ENCODE measurements at regions not wholly inside any gene's neighbourhood (a gene's known extent, or its start where the extent isn't known, plus 50 kb on each side); places are given as distances from the start of the nearest gene placed in this dataset.
"Not testable (repeated sequence)": the region's sequence is repeated elsewhere in the genome, so short reads cannot be mapped to it uniquely, and the experiment has no call there.

DNA sequence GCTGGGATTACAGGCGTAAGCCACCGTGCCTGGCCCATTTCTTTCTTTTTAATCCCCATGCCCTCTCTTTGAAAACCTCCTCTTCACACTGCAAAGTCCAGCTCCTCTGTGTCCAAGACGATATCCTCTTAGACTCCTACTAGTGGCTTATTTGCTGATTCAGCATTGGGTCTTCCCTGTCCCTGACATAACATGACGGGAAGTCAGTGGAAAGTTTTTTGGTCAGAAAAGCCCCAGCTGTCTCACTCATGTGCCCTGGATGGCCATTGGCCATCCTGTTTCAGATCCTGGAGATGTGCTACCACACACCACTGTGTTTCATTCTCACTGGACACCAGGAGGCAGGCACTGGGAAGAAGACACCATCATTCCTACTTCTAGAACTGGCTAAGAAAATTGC lies 102.6 kb upstream of the MED13L start:
- no peak overlapping the region for H3K4me3 Mint-ChIP-seq
- H3K27ac Mint-ChIP-seq (ENCODE audit: low read depth): no peak overlapping the region
- H3K27me3 Mint-ChIP-seq: peaks cover 20% of the 10 kb centered on the region
- ATAC-seq (replicated peaks; ENCODE audit: extremely low read depth, poor library complexity, severe bottlenecking) (no peak), DNase-seq (ENCODE audit: low spot score in 2 of 2) (no peak)
- peaks cover 4% of the 10 kb centered on the region for H3K9me3 Mint-ChIP-seq
- peaks cover 4% of the 10 kb centered on the region for H3K4me1 Mint-ChIP-seq
- no peaks in the 10 kb centered on the region for H3K36me3 Mint-ChIP-seq (ENCODE audit: insufficient read depth)

DNA sequence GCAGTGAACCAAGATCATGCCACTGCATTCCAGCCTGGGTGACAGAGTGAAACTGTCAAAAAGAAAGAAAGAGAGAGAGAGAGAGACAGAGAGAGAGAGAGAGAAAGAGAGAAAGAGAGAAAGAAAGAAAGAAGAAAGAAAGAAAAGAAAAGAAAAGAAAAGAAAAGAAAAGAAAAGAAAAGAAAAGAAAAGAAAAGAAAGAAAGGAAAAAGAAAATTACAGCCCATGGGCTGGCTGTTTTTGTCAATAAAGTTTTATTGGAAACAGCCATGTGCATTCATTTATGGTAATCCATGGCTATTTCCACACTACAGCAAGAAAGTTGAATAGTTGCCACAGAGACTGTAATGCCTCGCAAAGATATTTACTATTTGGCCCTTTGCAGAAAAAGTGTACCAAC lies 103.2 kb upstream of the MED13L start:
- H3K27me3 Mint-ChIP-seq: peaks cover 20% of the 10 kb centered on the region
- H3K4me1 Mint-ChIP-seq; H3K27ac Mint-ChIP-seq (ENCODE audit: low read depth); H3K9me3 Mint-ChIP-seq; DNase-seq (ENCODE audit: low spot score in 2 of 2); ATAC-seq (replicated peaks; ENCODE audit: extremely low read depth, poor library complexity, severe bottlenecking); H3K4me3 Mint-ChIP-seq; H3K36me3 Mint-ChIP-seq (ENCODE audit: insufficient read depth): not testable (repeated sequence)

DNA sequence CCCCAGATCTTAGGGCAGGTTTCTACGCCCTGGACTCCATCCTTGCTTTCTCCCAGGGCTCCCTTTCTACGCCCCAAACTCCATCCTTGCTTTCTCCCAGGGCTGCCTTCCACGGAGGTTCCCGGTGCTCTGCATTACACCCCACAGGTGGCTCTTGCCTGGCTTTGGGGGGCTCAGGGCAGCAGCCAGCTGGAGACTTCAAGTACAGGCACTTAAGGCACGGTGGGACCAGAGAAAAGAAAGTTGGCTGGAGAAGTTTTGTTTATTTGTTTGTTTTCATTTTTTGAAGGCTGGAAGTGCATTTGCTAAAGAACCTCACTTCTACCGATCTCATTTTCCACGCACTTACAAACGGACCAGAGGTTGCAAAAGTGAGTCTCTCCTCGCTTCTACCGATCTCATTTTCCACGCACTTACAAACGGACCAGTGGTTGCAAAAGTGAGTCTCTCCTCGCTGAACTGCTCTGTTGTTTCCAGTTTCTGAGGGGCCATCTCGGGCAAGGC lies 103.8 kb upstream of the MED13L start:
- H3K36me3 Mint-ChIP-seq (ENCODE audit: insufficient read depth): peaks cover 2% of the 10 kb centered on the region
- no peaks in the 10 kb centered on the region for H3K4me1 Mint-ChIP-seq
- no peak overlapping the region for H3K4me3 Mint-ChIP-seq
- H3K9me3 Mint-ChIP-seq: no peaks in the 10 kb centered on the region
- peaks cover 20% of the 10 kb centered on the region for H3K27me3 Mint-ChIP-seq
- no peak overlapping the region for H3K27ac Mint-ChIP-seq (ENCODE audit: low read depth)
- no peak for ATAC-seq (replicated peaks; ENCODE audit: extremely low read depth, poor library complexity, severe bottlenecking)
- DNase-seq (ENCODE audit: low spot score in 2 of 2): no peak

DNA sequence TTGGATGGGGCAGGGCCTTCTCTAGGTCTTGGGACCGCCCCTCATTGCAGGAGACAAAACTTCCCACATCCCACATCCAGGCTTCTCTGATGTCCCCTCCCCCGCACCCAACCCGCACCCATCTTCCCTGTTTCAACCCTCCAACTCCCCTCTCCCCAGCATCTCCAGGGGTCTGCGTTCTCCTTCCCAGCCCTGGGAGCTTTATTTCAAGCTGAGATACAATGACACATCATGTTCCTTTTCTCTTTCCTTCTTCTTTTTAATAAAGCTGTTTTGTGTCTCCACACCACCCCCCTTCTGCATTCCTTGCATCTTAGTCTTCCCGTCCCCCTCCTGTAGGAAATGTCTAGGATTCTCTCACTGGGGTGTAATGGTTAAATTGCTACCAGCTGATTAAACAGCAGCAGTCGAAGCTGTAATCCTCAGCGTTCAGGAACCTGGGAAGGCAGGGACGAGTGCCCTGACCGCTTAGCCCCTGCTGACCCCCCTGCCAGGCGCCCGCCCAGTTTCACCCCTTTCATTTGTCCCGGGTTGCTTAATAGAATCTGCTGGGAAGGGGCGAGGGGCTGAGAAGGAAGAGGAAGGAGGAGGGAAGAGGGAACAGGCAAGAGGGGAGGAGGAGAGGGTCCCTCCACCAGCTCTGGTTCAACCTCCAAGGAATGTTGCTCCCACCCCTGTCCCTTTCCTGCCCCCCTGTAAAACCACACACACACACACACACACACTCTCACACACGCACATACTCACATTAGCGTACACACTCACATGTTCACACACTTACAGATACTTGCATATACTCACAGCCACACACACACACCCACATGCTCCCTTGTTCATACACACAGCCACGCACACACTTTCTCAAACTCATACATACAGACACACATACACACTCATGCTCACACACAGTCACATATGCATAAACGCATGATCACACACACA lies 104.5 kb upstream of the MED13L start:
- ATAC-seq (replicated peaks; ENCODE audit: extremely low read depth, poor library complexity, severe bottlenecking): no peak
- no peaks in the 10 kb centered on the region for H3K4me1 Mint-ChIP-seq
- H3K36me3 Mint-ChIP-seq (ENCODE audit: insufficient read depth): peaks cover 2% of the 10 kb centered on the region
- H3K9me3 Mint-ChIP-seq: no peaks in the 10 kb centered on the region
- H3K4me3 Mint-ChIP-seq: no peak overlapping the region
- H3K27me3 Mint-ChIP-seq: peaks cover 25% of the 10 kb centered on the region
- DNase-seq (ENCODE audit: low spot score in 2 of 2): no peak
- H3K27ac Mint-ChIP-seq (ENCODE audit: low read depth): no peak overlapping the region

DNA sequence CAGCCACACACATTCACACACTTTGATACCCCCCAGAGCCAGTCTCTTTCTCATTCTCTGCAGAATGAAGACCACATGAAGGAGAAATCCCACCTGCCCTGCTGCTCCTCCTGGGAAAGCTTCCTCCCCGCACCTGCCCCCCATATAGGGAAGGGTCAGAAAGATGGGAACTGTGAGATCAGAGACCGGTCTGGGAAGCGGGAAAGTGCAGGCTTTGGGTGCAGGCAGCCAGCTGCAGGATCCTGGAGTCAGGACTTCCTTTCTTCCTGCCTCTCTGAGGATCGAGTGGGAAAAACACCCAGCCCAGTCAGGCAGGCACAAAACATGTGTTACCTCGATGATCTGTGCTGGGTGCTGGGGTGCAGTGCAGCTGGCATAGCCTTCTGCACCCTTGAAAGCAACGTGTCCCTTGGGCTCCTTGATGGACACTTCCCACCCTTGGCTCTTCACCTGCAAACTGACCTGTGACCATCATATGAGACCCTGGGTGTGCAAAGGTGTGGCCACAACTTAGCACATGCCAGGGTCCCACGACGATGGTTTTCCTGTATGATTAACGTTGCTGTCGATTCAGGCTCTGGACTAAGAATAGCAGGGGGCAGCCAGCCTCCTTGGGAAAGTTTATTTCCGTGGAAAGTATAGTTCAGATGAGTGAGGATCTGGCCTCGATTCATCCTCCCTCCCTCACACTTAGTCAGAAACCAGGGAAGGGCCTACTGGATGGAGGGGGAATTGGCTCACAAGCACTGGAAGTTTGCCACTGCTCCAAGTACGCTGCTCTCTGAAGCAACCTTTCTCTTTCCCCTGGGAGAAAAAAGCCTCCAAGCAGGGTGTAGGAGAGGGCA lies 105.4 kb upstream of the MED13L start:
- no peak overlapping the region for H3K4me3 Mint-ChIP-seq
- H3K36me3 Mint-ChIP-seq (ENCODE audit: insufficient read depth): peaks cover 2% of the 10 kb centered on the region
- no peaks in the 10 kb centered on the region for H3K9me3 Mint-ChIP-seq
- ATAC-seq (replicated peaks; ENCODE audit: extremely low read depth, poor library complexity, severe bottlenecking) (no peak), DNase-seq (ENCODE audit: low spot score in 2 of 2) (no peak)
- H3K27me3 Mint-ChIP-seq: peaks cover 32% of the 10 kb centered on the region
- no peaks in the 10 kb centered on the region for H3K4me1 Mint-ChIP-seq
- H3K27ac Mint-ChIP-seq (ENCODE audit: low read depth): no peak overlapping the region

DNA sequence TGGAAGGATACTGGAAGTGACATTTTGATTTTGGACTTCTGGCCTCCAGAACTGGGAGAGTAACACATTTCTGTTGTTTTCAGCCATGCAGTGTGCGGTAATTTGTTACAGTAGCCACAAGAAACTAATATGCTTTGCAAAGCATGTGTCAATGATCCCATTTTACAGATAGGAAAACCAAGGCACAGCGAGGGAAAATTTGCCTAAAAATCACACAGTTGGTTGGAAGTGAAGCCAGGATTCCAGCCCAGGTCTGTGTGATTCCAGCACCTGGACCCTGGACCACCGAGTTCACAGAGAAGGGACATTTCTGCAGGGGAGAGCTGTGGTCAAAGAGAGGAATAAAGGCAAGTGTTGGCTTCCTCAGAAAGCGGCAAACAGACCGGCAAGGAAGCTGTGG lies 106.7 kb upstream of the MED13L start:
- peaks cover 37% of the 10 kb centered on the region for H3K27me3 Mint-ChIP-seq
- peaks cover 3% of the 10 kb centered on the region for H3K36me3 Mint-ChIP-seq (ENCODE audit: insufficient read depth)
- no peak overlapping the region for H3K4me3 Mint-ChIP-seq
- ATAC-seq (replicated peaks; ENCODE audit: extremely low read depth, poor library complexity, severe bottlenecking) (no peak), DNase-seq (ENCODE audit: low spot score in 2 of 2) (no peak)
- H3K27ac Mint-ChIP-seq (ENCODE audit: low read depth): no peak overlapping the region
- H3K4me1 Mint-ChIP-seq: no peaks in the 10 kb centered on the region
- no peaks in the 10 kb centered on the region for H3K9me3 Mint-ChIP-seq

DNA sequence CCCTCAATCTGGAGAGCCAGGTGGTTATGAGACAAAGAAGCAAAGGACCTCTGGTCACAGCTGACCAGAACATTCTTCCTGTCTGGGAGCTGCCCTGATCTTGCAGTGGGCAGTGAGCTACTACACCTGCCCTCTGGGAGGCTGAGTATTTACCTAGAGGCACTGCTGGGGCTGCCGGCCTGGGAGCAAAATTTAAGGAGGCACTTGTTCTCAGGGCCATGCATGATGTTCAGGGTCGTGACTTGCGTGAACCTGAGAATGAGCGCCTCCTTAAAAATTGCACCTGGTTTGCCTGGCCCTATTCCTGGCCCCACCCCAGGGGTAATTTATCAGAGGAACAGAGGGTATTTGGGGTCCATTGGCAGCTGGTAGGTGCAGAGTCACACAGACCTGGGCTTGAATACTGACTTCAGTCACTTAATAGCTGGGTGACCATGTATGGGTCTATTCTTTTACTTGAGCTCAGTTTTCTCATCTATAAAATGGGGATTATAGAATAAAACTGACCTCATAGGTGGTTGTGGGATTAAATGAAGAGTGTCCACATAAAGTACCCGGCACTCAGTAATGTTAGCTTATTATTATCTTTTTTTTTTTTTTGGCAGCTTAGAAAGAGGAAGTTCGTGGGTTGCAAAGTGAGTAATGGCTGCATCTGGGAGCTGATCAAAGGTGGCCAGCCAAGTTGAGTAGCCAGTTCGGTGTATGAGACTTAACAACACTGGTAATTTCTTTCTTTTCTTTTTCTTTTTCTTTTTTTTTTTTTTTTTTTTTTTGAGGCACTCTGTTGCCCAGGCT lies 107.4 kb upstream of the MED13L start:
- peaks cover 44% of the 10 kb centered on the region for H3K27me3 Mint-ChIP-seq
- ATAC-seq (replicated peaks; ENCODE audit: extremely low read depth, poor library complexity, severe bottlenecking): no peak
- no peak overlapping the region for H3K4me3 Mint-ChIP-seq
- H3K27ac Mint-ChIP-seq (ENCODE audit: low read depth): no peak overlapping the region
- no peak for DNase-seq (ENCODE audit: low spot score in 2 of 2)
- H3K36me3 Mint-ChIP-seq (ENCODE audit: insufficient read depth): peaks cover 3% of the 10 kb centered on the region
- no peaks in the 10 kb centered on the region for H3K4me1 Mint-ChIP-seq
- H3K9me3 Mint-ChIP-seq: no peaks in the 10 kb centered on the region

GRCh38 chr12:116385486-116386217 lies 108.2 kb upstream of the MED13L start:
- Mint-ChIP-seq H3K4me3 (no peak overlapping the region), H3K36me3 (ENCODE audit: insufficient read depth) (peaks cover 3% of the 10 kb centered on the region), H3K27me3 (peaks cover 44% of the 10 kb centered on the region), H3K27ac (ENCODE audit: low read depth) (no peak overlapping the region), H3K9me3 (no peaks in the 10 kb centered on the region), H3K4me1 (no peaks in the 10 kb centered on the region)
- ATAC-seq (replicated peaks; ENCODE audit: extremely low read depth, poor library complexity, severe bottlenecking) (no peak), DNase-seq (ENCODE audit: low spot score in 2 of 2) (no peak)

DNA sequence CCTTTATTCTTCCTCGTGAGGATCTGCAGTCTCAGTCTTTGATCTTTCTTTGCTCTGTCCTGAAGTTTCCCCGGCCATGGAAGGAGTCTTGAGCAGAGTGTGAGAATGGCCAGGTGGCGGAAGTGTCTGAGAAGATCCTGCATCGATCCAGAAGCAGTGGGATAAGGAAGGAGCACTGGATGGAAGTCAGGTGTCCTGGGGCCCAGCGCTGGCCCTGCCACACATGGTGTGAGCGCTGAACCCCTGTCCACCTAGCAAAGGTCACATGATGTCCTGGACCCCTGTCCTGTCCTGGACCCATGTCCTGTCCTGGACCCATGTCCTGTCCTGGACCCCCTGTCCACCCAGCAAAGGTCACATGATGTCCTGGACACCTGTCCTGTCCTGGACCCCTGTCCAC lies 111.8 kb upstream of the MED13L start:
- Mint-ChIP-seq H3K27me3 (peaks cover 44% of the 10 kb centered on the region), H3K4me3 (no peak overlapping the region), H3K36me3 (ENCODE audit: insufficient read depth) (peaks cover 3% of the 10 kb centered on the region), H3K9me3 (no peaks in the 10 kb centered on the region), H3K4me1 (no peaks in the 10 kb centered on the region), H3K27ac (ENCODE audit: low read depth) (no peak overlapping the region)
- DNase-seq (ENCODE audit: low spot score in 2 of 2): no peak
- ATAC-seq (replicated peaks; ENCODE audit: extremely low read depth, poor library complexity, severe bottlenecking): no peak

GRCh38 chr12:116389990-116390389 lies 112.5 kb upstream of the MED13L start:
- no peaks in the 10 kb centered on the region for H3K4me1 Mint-ChIP-seq
- DNase-seq (ENCODE audit: low spot score in 2 of 2) (no peak), ATAC-seq (replicated peaks; ENCODE audit: extremely low read depth, poor library complexity, severe bottlenecking) (no peak)
- no peaks in the 10 kb centered on the region for H3K9me3 Mint-ChIP-seq
- H3K27me3 Mint-ChIP-seq: peaks cover 41% of the 10 kb centered on the region
- no peak overlapping the region for H3K27ac Mint-ChIP-seq (ENCODE audit: low read depth)
- peaks cover 3% of the 10 kb centered on the region for H3K36me3 Mint-ChIP-seq (ENCODE audit: insufficient read depth)
- no peak overlapping the region for H3K4me3 Mint-ChIP-seq

DNA sequence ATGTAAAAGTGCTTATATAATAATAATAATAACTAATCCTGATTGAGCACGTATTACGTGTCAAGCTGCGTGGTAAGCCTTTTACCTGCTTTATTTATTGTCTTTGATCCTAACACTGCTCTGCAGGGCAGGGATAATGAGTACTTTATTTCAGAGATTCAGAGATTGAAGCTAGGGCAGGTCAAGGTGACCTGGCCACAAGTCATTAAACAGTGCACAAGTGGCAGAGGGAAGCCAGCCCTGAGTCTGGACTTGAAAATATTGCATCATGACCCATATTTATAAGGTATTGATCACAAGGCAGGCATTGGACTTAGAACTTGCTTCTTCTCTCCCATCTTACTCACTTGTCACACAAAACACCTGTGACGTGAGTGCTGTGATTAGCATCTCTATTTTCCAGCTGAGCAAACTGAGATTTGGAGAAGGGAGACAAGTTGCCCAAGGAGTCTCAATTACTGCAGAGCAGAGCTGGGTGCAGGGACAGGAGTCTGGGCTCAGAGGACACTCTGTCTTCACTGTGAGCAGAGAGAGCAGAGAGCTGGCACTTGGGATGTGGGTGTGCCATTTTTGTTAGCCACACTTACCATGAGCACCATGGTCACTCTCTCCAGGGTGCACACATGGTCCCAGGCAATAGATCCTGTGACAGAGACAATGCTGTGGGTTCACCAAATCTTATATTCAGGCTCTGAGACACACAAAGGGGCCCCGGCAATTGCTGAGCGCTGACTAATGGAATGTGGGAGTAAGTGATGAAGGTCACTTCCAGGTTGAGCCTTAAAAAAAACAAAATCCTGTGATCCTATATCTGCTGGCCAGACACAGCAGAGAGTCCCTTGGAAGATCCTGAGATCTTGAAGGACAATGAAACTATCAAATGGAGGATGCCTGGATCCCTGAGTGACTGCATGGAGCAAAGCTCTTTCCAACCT lies 113.2 kb upstream of the MED13L start:
- H3K27ac Mint-ChIP-seq (ENCODE audit: low read depth): no peak overlapping the region
- H3K36me3 Mint-ChIP-seq (ENCODE audit: insufficient read depth): peaks cover 2% of the 10 kb centered on the region
- H3K9me3 Mint-ChIP-seq: no peaks in the 10 kb centered on the region
- H3K27me3 Mint-ChIP-seq: peaks cover 41% of the 10 kb centered on the region
- no peaks in the 10 kb centered on the region for H3K4me1 Mint-ChIP-seq
- ATAC-seq (replicated peaks; ENCODE audit: extremely low read depth, poor library complexity, severe bottlenecking) (no peak), DNase-seq (ENCODE audit: low spot score in 2 of 2) (no peak)
- H3K4me3 Mint-ChIP-seq: no peak overlapping the region

Measured in central memory CD8-positive, alpha-beta T cell (primary cell).